NCI-H526 treated with DMSO at 0.1 percent for 48 hours (cell line): ENCODE measurements at regions not wholly inside any gene's neighbourhood (a gene's known extent, or its start where the extent isn't known, plus 50 kb on each side); places are given as distances from the start of the nearest gene placed in this dataset.
"Not testable (repeated sequence)": the region's sequence is repeated elsewhere in the genome, so short reads cannot be mapped to it uniquely, and the experiment has no call there.

Source experiments
- DNase-seq: peaks from one replicate; lab custom pipeline; 2025; lab: John Stamatoyannopoulos, UW

GRCh38 chr22:27312966-27313855 is 488.3 kb downstream of the MN1 start:
- no peak for DNase-seq

- no peak for DNase-seq
Observed at GRCh38 chr22:27314276-27314807, 487.2 kb downstream of the MN1 start.

GRCh38 chr22:27315833-27316232 is 485.7 kb downstream of the MN1 start:
- DNase-seq: no peak

GRCh38 chr22:27317096-27317495 is 484.5 kb downstream of the MN1 start:
- DNase-seq: no peak

GRCh38 chr22:27317971-27318428 is 483.6 kb downstream of the MN1 start:
- no peak for DNase-seq

GRCh38 chr22:27318516-27318915 is 483.0 kb downstream of the MN1 start:
- DNase-seq: peak; percentile 40

- DNase-seq: no peak
Observed at GRCh38 chr22:27323661-27324060, 477.9 kb downstream of the MN1 start.

- DNase-seq: not testable (repeated sequence)
Observed at GRCh38 chr22:27324908-27325307, 476.6 kb downstream of the MN1 start.

GRCh38 chr22:27327497-27327896 is 474.1 kb downstream of the MN1 start:
- DNase-seq: no peak

- DNase-seq: no peak
Observed at GRCh38 chr22:27327981-27328721, 473.4 kb downstream of the MN1 start.

- DNase-seq: no peak
Observed at GRCh38 chr22:27329131-27329850, 472.3 kb downstream of the MN1 start.

- no peak for DNase-seq
Observed at GRCh38 chr22:27329966-27330645, 471.4 kb downstream of the MN1 start.

GRCh38 chr22:27331526-27332281 is 469.9 kb downstream of the MN1 start:
- no peak for DNase-seq

GRCh38 chr22:27335102-27335660 is 466.4 kb downstream of the MN1 start:
- no peak for DNase-seq

GRCh38 chr22:27336151-27337090 is 465.1 kb downstream of the MN1 start:
- no peak for DNase-seq

- no peak for DNase-seq
Observed at GRCh38 chr22:27337676-27338075, 463.9 kb downstream of the MN1 start.

- DNase-seq: no peak
Observed at GRCh38 chr22:27340047-27340446, 461.5 kb downstream of the MN1 start.

- DNase-seq: no peak
Observed at GRCh38 chr22:27344546-27344945, 457.0 kb downstream of the MN1 start.

- no peak for DNase-seq
Observed at GRCh38 chr22:27345691-27346090, 455.9 kb downstream of the MN1 start.
